ENCODE measurements at regions not wholly inside any gene's neighbourhood (a gene's known extent, or its start where the extent isn't known, plus 50 kb on each side); places are given as distances from the start of the nearest gene placed in this dataset.

DNA sequence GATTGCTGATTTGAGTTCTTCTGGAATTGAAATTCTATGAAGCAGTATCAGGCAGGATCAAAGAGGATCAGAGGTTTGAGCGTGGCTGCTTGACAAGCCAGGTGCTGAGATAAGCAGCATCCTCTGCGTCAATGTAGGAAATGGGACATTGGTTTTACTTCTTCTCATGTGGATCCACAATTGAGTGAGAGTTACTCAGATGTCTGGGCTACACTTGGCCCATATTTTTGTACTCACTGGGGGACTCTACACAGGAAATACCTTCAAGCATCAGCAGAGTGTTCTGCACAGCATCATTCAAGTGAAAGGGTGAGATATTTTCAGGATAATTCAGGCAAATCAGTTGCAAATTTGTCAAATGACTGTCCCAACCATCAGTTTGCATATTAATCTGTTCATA is 613.9 kb upstream of the ARID1B start:
- Histone ChIP-seq H3K36me3 (ENCODE audit: control insufficient read depth, insufficient read depth, low read length) (no peaks in the 10 kb centered on the region), H3K79me2 (no peaks in the 10 kb centered on the region), H3K27ac (no peak overlapping the region), H3K27me3 (ENCODE audit: control insufficient read depth, insufficient read depth, low read length) (no peaks in the 10 kb centered on the region), H3K4me2 (ENCODE audit: low read length) (no peak overlapping the region), H3K9me3 (ENCODE audit: control insufficient read depth, low read length) (no peaks in the 10 kb centered on the region), H3K4me3 (ENCODE audit: low read depth, low read length) (no peak overlapping the region), H3K4me1 (no peaks in the 10 kb centered on the region), H2AFZ (no peak overlapping the region), H3K9ac (no peak overlapping the region)
- TF ChIP-seq, protein P1, sequence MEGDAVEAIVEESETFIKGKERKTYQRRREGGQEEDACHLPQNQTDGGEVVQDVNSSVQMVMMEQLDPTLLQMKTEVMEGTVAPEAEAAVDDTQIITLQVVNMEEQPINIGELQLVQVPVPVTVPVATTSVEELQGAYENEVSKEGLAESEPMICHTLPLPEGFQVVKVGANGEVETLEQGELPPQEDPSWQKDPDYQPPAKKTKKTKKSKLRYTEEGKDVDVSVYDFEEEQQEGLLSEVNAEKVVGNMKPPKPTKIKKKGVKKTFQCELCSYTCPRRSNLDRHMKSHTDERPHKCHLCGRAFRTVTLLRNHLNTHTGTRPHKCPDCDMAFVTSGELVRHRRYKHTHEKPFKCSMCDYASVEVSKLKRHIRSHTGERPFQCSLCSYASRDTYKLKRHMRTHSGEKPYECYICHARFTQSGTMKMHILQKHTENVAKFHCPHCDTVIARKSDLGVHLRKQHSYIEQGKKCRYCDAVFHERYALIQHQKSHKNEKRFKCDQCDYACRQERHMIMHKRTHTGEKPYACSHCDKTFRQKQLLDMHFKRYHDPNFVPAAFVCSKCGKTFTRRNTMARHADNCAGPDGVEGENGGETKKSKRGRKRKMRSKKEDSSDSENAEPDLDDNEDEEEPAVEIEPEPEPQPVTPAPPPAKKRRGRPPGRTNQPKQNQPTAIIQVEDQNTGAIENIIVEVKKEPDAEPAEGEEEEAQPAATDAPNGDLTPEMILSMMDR (IDR thresholded peaks at IDR 0.05), result no peak

DNA sequence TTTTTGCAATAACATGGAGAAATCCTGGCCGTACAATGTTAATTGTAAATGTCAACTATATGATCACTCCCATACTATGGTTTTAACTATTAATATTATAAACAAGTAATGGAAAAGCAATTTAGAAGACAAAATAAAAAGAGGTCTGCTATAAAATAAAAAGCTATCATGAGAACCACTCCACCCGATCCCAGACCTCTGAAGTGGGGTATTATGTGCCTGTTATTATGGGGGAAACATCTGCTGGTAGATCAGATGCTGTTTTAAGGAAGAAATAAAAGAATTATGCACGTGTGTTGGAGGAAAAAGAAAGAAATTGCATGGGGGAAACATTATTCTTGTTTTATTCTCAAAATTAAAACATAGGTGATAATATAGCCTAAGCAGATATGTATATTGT is 615.7 kb upstream of the ARID1B start:
- H3K9me3 ChIP-seq (ENCODE audit: control insufficient read depth, low read length), result no peaks in the 10 kb centered on the region
- H3K9ac ChIP-seq, result no peak overlapping the region
- no peak overlapping the region for H2AFZ ChIP-seq
- TF ChIP-seq, protein P1 (IDR thresholded peaks at IDR 0.05), result no peak
- H3K27ac ChIP-seq, result no peak overlapping the region
- no peak overlapping the region for H3K4me2 ChIP-seq (ENCODE audit: low read length)
- H3K4me1 ChIP-seq, result no peaks in the 10 kb centered on the region
- H3K79me2 ChIP-seq, result no peaks in the 10 kb centered on the region
- H3K27me3 ChIP-seq (ENCODE audit: control insufficient read depth, insufficient read depth, low read length), result no peaks in the 10 kb centered on the region
- no peak overlapping the region for H3K4me3 ChIP-seq (ENCODE audit: low read depth, low read length)
- H3K36me3 ChIP-seq (ENCODE audit: control insufficient read depth, insufficient read depth, low read length), result no peaks in the 10 kb centered on the region

DNA sequence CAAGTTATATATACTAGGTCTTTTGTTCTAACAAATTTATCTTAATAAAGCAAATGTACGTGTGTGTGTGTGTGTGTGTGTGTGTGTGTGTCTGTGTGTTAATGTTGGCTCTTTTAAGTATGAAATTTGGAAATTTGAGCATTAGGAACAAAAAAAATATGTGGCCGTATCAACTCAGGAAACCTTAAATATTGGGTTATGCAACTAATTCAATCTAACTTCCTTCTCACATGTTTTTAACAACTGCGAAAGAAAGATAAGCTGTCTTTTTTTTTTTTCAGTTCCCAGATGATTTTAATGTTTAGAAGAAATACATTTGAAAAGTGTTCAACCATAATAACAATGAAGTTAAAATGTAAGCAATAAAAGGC is 616.4 kb upstream of the ARID1B start:
- Histone ChIP-seq H3K9ac (no peak overlapping the region), H3K4me2 (ENCODE audit: low read length) (no peak overlapping the region), H3K4me1 (no peaks in the 10 kb centered on the region), H3K4me3 (ENCODE audit: low read depth, low read length) (no peak overlapping the region), H3K36me3 (ENCODE audit: control insufficient read depth, insufficient read depth, low read length) (no peaks in the 10 kb centered on the region), H3K27ac (no peak overlapping the region), H3K79me2 (no peaks in the 10 kb centered on the region), H2AFZ (no peak overlapping the region), H3K9me3 (ENCODE audit: control insufficient read depth, low read length) (no peaks in the 10 kb centered on the region), H3K27me3 (ENCODE audit: control insufficient read depth, insufficient read depth, low read length) (no peaks in the 10 kb centered on the region)
- TF ChIP-seq, protein P1 (IDR thresholded peaks at IDR 0.05), result no peak

DNA sequence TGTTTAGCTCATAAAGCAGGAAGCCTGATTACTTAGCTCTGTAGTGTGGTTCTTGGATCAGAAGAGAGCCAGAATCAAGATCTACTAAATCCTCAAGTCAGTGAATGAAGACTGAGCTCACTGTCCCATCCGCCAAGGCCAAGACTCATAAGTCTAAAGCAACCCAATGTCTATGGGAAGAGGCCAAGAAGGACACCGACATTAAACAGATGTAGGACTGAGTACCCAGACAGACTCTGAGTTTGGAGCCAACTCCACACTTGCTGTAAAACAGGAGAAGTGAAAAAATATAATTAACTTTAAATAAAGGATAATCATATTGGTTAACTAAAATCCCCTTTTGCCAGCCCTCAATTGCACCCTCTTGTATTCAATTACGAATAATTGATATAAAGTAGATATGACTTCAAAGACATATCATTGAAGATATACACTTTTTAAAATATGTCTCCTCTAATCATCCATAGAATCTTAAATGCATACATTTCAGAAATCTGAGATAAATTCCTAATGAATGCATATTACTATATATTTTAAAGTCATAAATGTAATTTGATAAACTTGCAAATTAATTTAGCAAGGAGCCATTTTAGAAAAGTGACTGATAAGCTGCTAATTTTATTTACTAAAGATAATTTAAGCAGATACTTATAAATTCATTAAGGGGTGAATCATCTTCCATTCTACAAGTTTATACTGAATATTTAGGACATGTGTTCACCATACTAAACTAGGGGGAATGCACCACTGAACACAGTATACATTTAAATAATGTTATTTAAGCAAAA is 617.0 kb upstream of the ARID1B start:
- Histone ChIP-seq H3K4me1 (no peaks in the 10 kb centered on the region), H3K79me2 (no peaks in the 10 kb centered on the region), H3K9ac (no peak overlapping the region), H3K4me3 (ENCODE audit: low read depth, low read length) (no peak overlapping the region), H3K36me3 (ENCODE audit: control insufficient read depth, insufficient read depth, low read length) (no peaks in the 10 kb centered on the region), H3K27ac (no peak overlapping the region), H3K9me3 (ENCODE audit: control insufficient read depth, low read length) (no peaks in the 10 kb centered on the region), H3K4me2 (ENCODE audit: low read length) (no peak overlapping the region), H3K27me3 (ENCODE audit: control insufficient read depth, insufficient read depth, low read length) (no peaks in the 10 kb centered on the region), H2AFZ (no peak overlapping the region)
- TF ChIP-seq, protein P1 (IDR thresholded peaks at IDR 0.05), result no peak

DNA sequence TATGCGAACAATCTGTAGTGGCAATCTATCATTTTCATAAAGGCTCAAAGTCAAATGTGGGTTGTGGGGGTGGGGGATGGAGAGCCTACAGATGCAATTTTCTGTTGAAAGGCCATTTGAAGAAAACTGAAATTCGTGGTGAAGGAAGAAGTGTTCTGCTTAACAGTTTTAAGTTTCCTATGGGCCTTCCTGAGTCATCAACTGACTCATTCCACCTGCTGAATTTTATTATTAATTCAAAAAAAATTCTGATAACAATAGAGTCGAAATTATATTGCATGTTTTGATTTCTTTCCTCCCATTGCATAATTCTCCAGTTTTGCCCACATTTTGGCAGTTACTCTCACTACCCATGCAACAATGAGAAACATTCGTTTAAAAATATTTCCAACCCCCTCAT is 622.3 kb upstream of the ARID1B start:
- Histone ChIP-seq H2AFZ (no peak overlapping the region), H3K27ac (no peak overlapping the region), H3K4me1 (no peaks in the 10 kb centered on the region), H3K36me3 (ENCODE audit: control insufficient read depth, insufficient read depth, low read length) (no peaks in the 10 kb centered on the region), H3K4me3 (ENCODE audit: low read depth, low read length) (no peak overlapping the region), H3K79me2 (no peaks in the 10 kb centered on the region), H3K4me2 (ENCODE audit: low read length) (no peak overlapping the region), H3K9me3 (ENCODE audit: control insufficient read depth, low read length) (no peaks in the 10 kb centered on the region), H3K27me3 (ENCODE audit: control insufficient read depth, insufficient read depth, low read length) (no peaks in the 10 kb centered on the region), H3K9ac (no peak overlapping the region)
- TF ChIP-seq, protein P1 (IDR thresholded peaks at IDR 0.05), result no peak
